ENCODE measurements at regions not wholly inside any gene's neighbourhood (a gene's known extent, or its start where the extent isn't known, plus 50 kb on each side); places are given as distances from the start of the nearest gene placed in this dataset.
A peak's percentile ranks its signal among the peaks of the same experiment; 100 is the strongest.

GRCh38 chr1:219442611-219443061 lies 170.3 kb downstream of the ZC3H11B start:
- DNase-seq (ENCODE audit: low read depth), result no peak
- H3K4me3 ChIP-seq (ENCODE audit: low read depth, low read length), result no peak overlapping the region

- no peak for DNase-seq (ENCODE audit: low read depth)
- no peak overlapping the region for H3K4me3 ChIP-seq (ENCODE audit: low read depth, low read length)
Observed at GRCh38 chr1:219441884-219442283, 171.0 kb downstream of the ZC3H11B start.

GRCh38 chr1:219439376-219439775 lies 173.5 kb downstream of the ZC3H11B start:
- H3K4me3 ChIP-seq (ENCODE audit: low read depth, low read length), result no peak overlapping the region
- DNase-seq (ENCODE audit: low read depth), result no peak

GRCh38 chr1:219438386-219438785 lies 174.5 kb downstream of the ZC3H11B start:
- DNase-seq (ENCODE audit: low read depth), result no peak
- no peak overlapping the region for H3K4me3 ChIP-seq (ENCODE audit: low read depth, low read length)

- DNase-seq (ENCODE audit: low read depth), result no peak
- H3K4me3 ChIP-seq (ENCODE audit: low read depth, low read length), result no peak overlapping the region
Observed at GRCh38 chr1:219434923-219435297, 178.0 kb downstream of the ZC3H11B start.

- no peak for DNase-seq (ENCODE audit: low read depth)
- H3K4me3 ChIP-seq (ENCODE audit: low read depth, low read length), result no peak overlapping the region
Observed at GRCh38 chr1:219434285-219434922, 178.5 kb downstream of the ZC3H11B start.

- no peak overlapping the region for H3K4me3 ChIP-seq (ENCODE audit: low read depth, low read length)
- no peak for DNase-seq (ENCODE audit: low read depth)
Observed at GRCh38 chr1:219433496-219434131, 179.3 kb downstream of the ZC3H11B start.

- no peak overlapping the region for H3K4me3 ChIP-seq (ENCODE audit: low read depth, low read length)
- DNase-seq (ENCODE audit: low read depth), result no peak
Observed at GRCh38 chr1:219433001-219433400, 179.9 kb downstream of the ZC3H11B start.

- DNase-seq (ENCODE audit: low read depth), result no peak
- no peak overlapping the region for H3K4me3 ChIP-seq (ENCODE audit: low read depth, low read length)
Observed at GRCh38 chr1:219432191-219432606, 180.7 kb downstream of the ZC3H11B start.

- DNase-seq (ENCODE audit: low read depth), result no peak
- no peak overlapping the region for H3K4me3 ChIP-seq (ENCODE audit: low read depth, low read length)
Observed at GRCh38 chr1:219430419-219430818, 182.5 kb downstream of the ZC3H11B start.

GRCh38 chr1:219428651-219429050 lies 184.3 kb downstream of the ZC3H11B start:
- DNase-seq (ENCODE audit: low read depth), result no peak

GRCh38 chr1:219427989-219428388 lies 184.9 kb downstream of the ZC3H11B start:
- no peak overlapping the region for H3K4me3 ChIP-seq (ENCODE audit: low read depth, low read length)
- no peak for DNase-seq (ENCODE audit: low read depth)

More at GRCh38 chr1:219428651-219429050, 184.3 kb downstream of the ZC3H11B start:
- no peak overlapping the region for H3K4me3 ChIP-seq (ENCODE audit: low read depth, low read length)

- no peak overlapping the region for H3K4me3 ChIP-seq (ENCODE audit: low read depth, low read length)
- no peak for DNase-seq (ENCODE audit: low read depth)
Observed at GRCh38 chr1:219427403-219427802, 185.5 kb downstream of the ZC3H11B start.

- H3K4me3 ChIP-seq (ENCODE audit: low read depth, low read length), result no peak overlapping the region
- DNase-seq (ENCODE audit: low read depth), result peak; percentile 39
Observed at GRCh38 chr1:219422811-219423598, 189.9 kb downstream of the ZC3H11B start.

GRCh38 chr1:219420913-219421312 lies 192.0 kb downstream of the ZC3H11B start:
- DNase-seq (ENCODE audit: low read depth), result no peak
- no peak overlapping the region for H3K4me3 ChIP-seq (ENCODE audit: low read depth, low read length)

- DNase-seq (ENCODE audit: low read depth), result no peak
- H3K4me3 ChIP-seq (ENCODE audit: low read depth, low read length), result no peak overlapping the region
Observed at GRCh38 chr1:219419860-219420259, 193.0 kb downstream of the ZC3H11B start.

- DNase-seq (ENCODE audit: low read depth), result no peak
- no peak overlapping the region for H3K4me3 ChIP-seq (ENCODE audit: low read depth, low read length)
Observed at GRCh38 chr1:219419065-219419464, 193.8 kb downstream of the ZC3H11B start.

- DNase-seq (ENCODE audit: low read depth), result no peak
- no peak overlapping the region for H3K4me3 ChIP-seq (ENCODE audit: low read depth, low read length)
Observed at GRCh38 chr1:219417610-219418009, 195.3 kb downstream of the ZC3H11B start.

- no peak for DNase-seq (ENCODE audit: low read depth)
- H3K4me3 ChIP-seq (ENCODE audit: low read depth, low read length), result no peak overlapping the region
Observed at GRCh38 chr1:219416598-219417238, 196.2 kb downstream of the ZC3H11B start.

- no peak for DNase-seq (ENCODE audit: low read depth)
Observed at GRCh38 chr1:219415915-219416314, 197.0 kb downstream of the ZC3H11B start.

More at GRCh38 chr1:219415915-219416314, 197.0 kb downstream of the ZC3H11B start:
- no peak overlapping the region for H3K4me3 ChIP-seq (ENCODE audit: low read depth, low read length)
